ENCODE measurements at regions not wholly inside any gene's neighbourhood (a gene's known extent, or its start where the extent isn't known, plus 50 kb on each side); places are given as distances from the start of the nearest gene placed in this dataset.

DNA sequence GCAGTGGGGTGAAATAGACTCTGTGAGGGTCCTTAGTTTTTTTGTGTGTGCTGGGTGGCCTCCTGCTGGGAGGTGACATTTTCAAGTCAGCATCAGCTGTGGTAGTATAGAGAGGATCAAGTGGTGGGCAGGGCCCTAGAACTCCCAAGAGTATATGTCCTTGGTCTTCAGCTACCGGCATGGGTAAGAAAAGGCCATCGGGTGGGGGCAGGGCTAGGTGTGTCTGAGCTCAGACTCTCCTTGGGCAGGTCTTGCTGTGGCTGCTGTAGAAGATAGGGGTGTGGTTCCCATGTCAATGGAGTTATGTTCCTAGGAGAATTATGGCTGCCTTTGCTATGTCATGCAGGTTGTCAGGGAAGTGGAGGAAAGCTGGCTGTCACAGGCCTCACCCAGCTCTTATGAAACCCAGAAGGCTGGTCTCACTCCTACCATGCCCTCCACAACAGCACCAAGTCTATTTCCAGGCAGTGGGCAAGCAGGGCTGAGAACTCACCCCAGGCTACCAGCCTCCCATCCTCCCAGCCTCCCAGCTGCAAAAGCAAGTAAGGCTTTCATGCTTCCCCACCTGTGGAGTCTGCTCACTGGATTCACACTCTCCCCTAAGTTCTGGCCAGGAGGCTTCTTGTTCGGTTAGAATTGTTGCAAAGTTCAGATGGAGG, 130.6 kb upstream of the SOX1 start:
- H3K4me3 ChIP-seq: no peak overlapping the region
- intact Hi-C loops (cut with DNase I, micrococcal nuclease): no loop called here
- no peaks in the 10 kb centered on the region for H3K4me1 ChIP-seq (ENCODE audit: low read depth)
- TF ChIP-seq, protein P1, sequence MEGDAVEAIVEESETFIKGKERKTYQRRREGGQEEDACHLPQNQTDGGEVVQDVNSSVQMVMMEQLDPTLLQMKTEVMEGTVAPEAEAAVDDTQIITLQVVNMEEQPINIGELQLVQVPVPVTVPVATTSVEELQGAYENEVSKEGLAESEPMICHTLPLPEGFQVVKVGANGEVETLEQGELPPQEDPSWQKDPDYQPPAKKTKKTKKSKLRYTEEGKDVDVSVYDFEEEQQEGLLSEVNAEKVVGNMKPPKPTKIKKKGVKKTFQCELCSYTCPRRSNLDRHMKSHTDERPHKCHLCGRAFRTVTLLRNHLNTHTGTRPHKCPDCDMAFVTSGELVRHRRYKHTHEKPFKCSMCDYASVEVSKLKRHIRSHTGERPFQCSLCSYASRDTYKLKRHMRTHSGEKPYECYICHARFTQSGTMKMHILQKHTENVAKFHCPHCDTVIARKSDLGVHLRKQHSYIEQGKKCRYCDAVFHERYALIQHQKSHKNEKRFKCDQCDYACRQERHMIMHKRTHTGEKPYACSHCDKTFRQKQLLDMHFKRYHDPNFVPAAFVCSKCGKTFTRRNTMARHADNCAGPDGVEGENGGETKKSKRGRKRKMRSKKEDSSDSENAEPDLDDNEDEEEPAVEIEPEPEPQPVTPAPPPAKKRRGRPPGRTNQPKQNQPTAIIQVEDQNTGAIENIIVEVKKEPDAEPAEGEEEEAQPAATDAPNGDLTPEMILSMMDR (IDR thresholded peaks at IDR 0.05): no peak
- ATAC-seq (no peak), DNase-seq (no peak)
- H3K36me3 ChIP-seq (ENCODE audit: low read depth): no peaks in the 10 kb centered on the region
- H3K9me3 ChIP-seq: peaks cover 4% of the 10 kb centered on the region

DNA sequence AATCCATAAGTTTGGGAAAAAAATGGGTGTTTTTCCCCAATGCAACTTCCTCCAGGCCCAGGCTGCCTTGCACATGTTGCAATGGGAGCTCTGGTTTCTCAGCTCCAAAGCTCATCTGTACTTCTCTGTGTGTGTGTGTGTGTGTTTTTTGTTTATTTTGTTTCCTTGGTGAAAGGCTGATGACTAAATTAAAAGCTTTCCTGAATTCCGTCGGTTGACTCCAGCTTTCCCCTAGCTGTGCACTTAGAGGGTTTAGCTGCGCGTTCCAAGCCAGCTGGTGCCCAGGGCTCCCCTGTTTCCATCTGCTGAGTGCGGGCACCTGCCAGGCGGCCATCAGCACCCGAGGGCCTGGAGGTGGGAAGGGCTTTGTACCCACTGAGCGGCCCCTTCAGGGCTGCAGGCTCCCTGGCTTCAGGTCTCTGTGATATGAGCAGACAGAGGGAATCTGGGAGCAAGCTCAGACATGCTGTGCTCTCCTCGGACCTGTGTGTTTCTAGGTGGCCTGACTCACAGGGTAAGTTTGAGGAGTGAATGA, 129.1 kb upstream of the SOX1 start:
- DNase-seq (no peak), ATAC-seq (no peak)
- H3K4me3 ChIP-seq: no peak overlapping the region

DNA sequence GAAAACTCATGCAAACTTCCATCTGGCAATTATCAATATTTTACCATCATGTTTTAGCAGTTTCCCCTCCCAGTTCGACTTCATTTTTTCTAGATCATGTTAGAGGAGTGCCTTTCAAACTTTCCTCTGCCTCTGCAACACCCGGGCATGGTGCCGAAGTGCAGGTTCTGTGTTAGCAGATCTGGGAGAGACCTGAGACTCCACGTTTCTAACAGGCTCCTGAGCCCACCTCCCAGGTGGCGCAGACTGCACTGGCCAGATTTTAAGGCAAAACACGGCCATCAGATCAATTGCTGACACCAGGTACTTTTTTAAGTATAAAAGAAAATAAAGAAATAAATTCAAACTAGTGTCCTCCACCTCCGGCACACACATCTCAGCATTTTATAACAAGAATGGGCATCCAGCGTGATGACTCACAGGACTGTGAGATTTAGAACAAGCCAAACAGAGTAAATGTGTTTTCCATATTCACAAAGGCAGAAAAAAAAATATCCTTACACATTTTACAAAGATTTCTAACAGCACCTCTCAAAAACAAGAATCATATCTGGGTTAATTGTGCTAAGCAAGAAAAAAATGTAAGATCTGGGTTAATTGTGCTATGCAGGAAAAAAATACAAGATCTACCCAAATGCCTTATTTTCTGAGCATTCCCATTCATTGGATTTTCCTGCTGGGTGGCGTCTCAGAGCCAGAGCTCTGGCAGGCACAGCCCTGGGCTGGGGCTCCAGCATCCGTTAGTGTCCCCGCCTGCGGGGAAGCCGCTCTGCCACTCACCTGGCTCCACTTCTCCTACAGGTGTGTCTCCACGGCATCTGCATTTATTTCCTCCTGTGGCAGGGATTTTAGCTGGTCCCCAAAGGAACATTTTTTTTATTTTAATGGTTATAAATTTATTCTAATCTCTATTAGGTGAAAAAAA, 127.9 kb upstream of the SOX1 start:
- no peaks in the 10 kb centered on the region for H3K4me1 ChIP-seq (ENCODE audit: low read depth)
- no peaks in the 10 kb centered on the region for H3K36me3 ChIP-seq (ENCODE audit: low read depth)
- DNase-seq: no peak
- intact Hi-C loops (cut with DNase I, micrococcal nuclease): no loop called here
- no peak for ATAC-seq
- H3K4me3 ChIP-seq: no peak overlapping the region
- TF ChIP-seq, protein P1 (IDR thresholded peaks at IDR 0.05): no peak
- H3K9me3 ChIP-seq: no peaks in the 10 kb centered on the region

More for the DNA sequence above, 129.1 kb upstream of the SOX1 start:
- TF ChIP-seq, protein P1 (IDR thresholded peaks at IDR 0.05): no peak
- intact Hi-C loops (cut with DNase I, micrococcal nuclease): no loop called here
- H3K36me3 ChIP-seq (ENCODE audit: low read depth): no peaks in the 10 kb centered on the region
- H3K4me1 ChIP-seq (ENCODE audit: low read depth): no peaks in the 10 kb centered on the region
- H3K9me3 ChIP-seq: no peaks in the 10 kb centered on the region

DNA sequence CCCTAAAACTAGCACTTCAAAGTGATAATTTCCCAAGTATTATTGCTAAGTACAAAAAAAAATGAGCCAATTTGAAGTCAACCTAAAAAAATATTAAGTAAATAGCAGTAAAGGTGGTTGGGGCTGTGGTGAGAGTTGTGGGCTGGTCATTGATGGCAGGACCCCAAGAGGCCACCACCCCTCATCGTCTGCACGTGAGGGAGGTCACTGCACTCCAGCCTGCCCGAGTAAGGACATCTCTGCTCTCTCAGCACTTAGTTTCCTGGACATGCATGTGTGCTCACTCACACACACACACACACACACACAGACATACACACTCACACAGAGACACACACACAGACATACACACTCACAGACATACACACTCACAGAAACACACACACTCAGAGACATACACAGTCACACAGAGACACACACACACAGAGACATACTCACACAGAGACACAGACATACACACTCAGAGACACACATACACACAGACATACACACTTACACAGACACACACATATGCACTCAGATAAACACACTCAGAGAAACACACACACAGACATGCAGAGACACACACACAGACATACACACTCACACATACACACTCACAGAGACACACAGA, 127.2 kb upstream of the SOX1 start:
- Histone ChIP-seq H3K4me1 (ENCODE audit: low read depth) (no peaks in the 10 kb centered on the region), H3K36me3 (ENCODE audit: low read depth) (no peaks in the 10 kb centered on the region), H3K4me3 (no peak overlapping the region), H3K9me3 (no peaks in the 10 kb centered on the region)
- no peak for DNase-seq
- intact Hi-C loops (cut with DNase I, micrococcal nuclease): no loop called here
- TF ChIP-seq, protein P1 (IDR thresholded peaks at IDR 0.05): no peak
- no peak for ATAC-seq

DNA sequence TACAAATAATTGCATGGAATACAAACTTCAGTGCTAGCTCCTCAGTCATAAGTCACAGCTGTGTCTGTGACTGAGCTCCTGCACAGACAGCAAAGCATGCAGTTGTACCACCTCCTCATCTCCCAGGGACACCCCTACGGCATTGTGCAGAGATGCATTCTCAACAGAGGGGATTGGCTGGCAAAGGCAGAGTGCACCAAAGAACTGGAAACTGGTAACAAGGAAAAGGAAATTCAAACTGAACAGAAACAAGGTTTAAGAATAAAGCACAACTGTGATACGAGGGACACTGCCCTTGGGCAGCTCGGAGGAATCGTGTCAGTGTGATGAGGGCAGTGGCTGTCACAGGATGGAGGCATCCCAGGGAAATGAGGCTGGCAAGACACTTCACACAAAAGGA, 126.1 kb upstream of the SOX1 start:
- TF ChIP-seq, protein P1 (IDR thresholded peaks at IDR 0.05): no peak
- H3K9me3 ChIP-seq: no peaks in the 10 kb centered on the region
- intact Hi-C loops (cut with DNase I, micrococcal nuclease): no loop called here
- ATAC-seq: no peak
- H3K36me3 ChIP-seq (ENCODE audit: low read depth): no peaks in the 10 kb centered on the region
- DNase-seq: no peak
- no peaks in the 10 kb centered on the region for H3K4me1 ChIP-seq (ENCODE audit: low read depth)
- no peak overlapping the region for H3K4me3 ChIP-seq
